SK-N-SH (cell line): ENCODE measurements at regions not wholly inside any gene's neighbourhood (a gene's known extent, or its start where the extent isn't known, plus 50 kb on each side); places are given as distances from the start of the nearest gene placed in this dataset.

Source experiments
- EP300 ChIP-seq, 2 experiments: IDR thresholded peaks; 2 replicates each; pipeline versions ENCODE4 v1.4.0 to v1.6.1; 2012; ENCODE audit warnings: borderline replicate concordance in 1 of 2, low read depth in 1 of 2, low read length in 1 of 2
- MXI1 ChIP-seq: IDR thresholded peaks from 2 replicates; pipeline ENCODE4 v1.6.1; 2012; ENCODE audit warnings: mild to moderate bottlenecking, low read depth, low read length, improper control_type of control experiment
- PBX3 ChIP-seq: IDR thresholded peaks from 2 replicates; pipeline ENCODE4; 2012
- RCOR1 ChIP-seq: fragments of 150-350 bp; IDR thresholded peaks from 2 replicates; pipeline ENCODE4 v1.6.1; 2017; ENCODE audit warnings: antibody characterized with exemption, low read length
- RFX5 ChIP-seq: IDR thresholded peaks from 2 replicates; pipeline ENCODE4 v1.6.1; 2012; ENCODE audit warnings: mild to moderate bottlenecking, improper control_type of control experiment, low read length
- TEAD4 ChIP-seq: IDR thresholded peaks from 2 replicates; pipeline ENCODE4 v1.4.0; 2012; ENCODE audit warnings: mild to moderate bottlenecking, borderline replicate concordance; ENCODE audit not compliant: insufficient read depth
- TF ChIP-seq, protein P1 (sequence below): fragments of 200-600 bp; sonication (generic); IDR thresholded peaks from 2 replicates; pipeline ENCODE4 v1.6.1; 2017; ENCODE audit warnings: antibody characterized with exemption, mild to moderate bottlenecking, moderate library complexity
- TF ChIP-seq, protein P2 (sequence below): IDR thresholded peaks from 2 replicates; pipeline ENCODE4 v1.6.1; 2012; ENCODE audit warnings: mild to moderate bottlenecking, low read depth, low read length, moderate library complexity
- TF ChIP-seq, protein P3 (sequence below): IDR thresholded peaks from 2 replicates; pipeline ENCODE4 v1.4.0; 2012; ENCODE audit warnings: low read depth

- TF ChIP-seq EP300 (IDR thresholded peaks at IDR 0.05; ENCODE audit: borderline replicate concordance in 1 of 2, low read depth in 1 of 2, low read length in 1 of 2) (no peak), MXI1 (no peak), TEAD4 (no peak), RCOR1 (no peak), RFX5 (no peak), PBX3 (no peak)
- TF ChIP-seq, protein P1, sequence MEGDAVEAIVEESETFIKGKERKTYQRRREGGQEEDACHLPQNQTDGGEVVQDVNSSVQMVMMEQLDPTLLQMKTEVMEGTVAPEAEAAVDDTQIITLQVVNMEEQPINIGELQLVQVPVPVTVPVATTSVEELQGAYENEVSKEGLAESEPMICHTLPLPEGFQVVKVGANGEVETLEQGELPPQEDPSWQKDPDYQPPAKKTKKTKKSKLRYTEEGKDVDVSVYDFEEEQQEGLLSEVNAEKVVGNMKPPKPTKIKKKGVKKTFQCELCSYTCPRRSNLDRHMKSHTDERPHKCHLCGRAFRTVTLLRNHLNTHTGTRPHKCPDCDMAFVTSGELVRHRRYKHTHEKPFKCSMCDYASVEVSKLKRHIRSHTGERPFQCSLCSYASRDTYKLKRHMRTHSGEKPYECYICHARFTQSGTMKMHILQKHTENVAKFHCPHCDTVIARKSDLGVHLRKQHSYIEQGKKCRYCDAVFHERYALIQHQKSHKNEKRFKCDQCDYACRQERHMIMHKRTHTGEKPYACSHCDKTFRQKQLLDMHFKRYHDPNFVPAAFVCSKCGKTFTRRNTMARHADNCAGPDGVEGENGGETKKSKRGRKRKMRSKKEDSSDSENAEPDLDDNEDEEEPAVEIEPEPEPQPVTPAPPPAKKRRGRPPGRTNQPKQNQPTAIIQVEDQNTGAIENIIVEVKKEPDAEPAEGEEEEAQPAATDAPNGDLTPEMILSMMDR: no peak
- TF ChIP-seq, protein P2, sequence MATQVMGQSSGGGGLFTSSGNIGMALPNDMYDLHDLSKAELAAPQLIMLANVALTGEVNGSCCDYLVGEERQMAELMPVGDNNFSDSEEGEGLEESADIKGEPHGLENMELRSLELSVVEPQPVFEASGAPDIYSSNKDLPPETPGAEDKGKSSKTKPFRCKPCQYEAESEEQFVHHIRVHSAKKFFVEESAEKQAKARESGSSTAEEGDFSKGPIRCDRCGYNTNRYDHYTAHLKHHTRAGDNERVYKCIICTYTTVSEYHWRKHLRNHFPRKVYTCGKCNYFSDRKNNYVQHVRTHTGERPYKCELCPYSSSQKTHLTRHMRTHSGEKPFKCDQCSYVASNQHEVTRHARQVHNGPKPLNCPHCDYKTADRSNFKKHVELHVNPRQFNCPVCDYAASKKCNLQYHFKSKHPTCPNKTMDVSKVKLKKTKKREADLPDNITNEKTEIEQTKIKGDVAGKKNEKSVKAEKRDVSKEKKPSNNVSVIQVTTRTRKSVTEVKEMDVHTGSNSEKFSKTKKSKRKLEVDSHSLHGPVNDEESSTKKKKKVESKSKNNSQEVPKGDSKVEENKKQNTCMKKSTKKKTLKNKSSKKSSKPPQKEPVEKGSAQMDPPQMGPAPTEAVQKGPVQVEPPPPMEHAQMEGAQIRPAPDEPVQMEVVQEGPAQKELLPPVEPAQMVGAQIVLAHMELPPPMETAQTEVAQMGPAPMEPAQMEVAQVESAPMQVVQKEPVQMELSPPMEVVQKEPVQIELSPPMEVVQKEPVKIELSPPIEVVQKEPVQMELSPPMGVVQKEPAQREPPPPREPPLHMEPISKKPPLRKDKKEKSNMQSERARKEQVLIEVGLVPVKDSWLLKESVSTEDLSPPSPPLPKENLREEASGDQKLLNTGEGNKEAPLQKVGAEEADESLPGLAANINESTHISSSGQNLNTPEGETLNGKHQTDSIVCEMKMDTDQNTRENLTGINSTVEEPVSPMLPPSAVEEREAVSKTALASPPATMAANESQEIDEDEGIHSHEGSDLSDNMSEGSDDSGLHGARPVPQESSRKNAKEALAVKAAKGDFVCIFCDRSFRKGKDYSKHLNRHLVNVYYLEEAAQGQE: no peak
- TF ChIP-seq, protein P3, sequence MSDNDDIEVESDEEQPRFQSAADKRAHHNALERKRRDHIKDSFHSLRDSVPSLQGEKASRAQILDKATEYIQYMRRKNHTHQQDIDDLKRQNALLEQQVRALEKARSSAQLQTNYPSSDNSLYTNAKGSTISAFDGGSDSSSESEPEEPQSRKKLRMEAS: no peak
These were observed 1183.7 kb upstream of the PRMT6 start for GRCh38 chr1:105872817-105873216.
